GM23248 (cell line): ENCODE measurements at regions not wholly inside any gene's neighbourhood (a gene's known extent, or its start where the extent isn't known, plus 50 kb on each side); places are given as distances from the start of the nearest gene placed in this dataset.
"Not testable (repeated sequence)": the region's sequence is repeated elsewhere in the genome, so short reads cannot be mapped to it uniquely, and the experiment has no call there.

Experiments
- DNase-seq: peaks from one replicate; pipeline ENCODE4 v3.0.0-alpha.2; 2015
- H2AFZ ChIP-seq: fragments of 200-600 bp; sonication (generic); 2 replicates; pipeline ENCODE4 v1.6.1; 2016; ENCODE audit warnings: antibody characterized with exemption
- H3F3A ChIP-seq: fragments of 200-600 bp; sonication (generic); 2 replicates; pipeline ENCODE4 v1.6.1; 2016; ENCODE audit warnings: mild to moderate bottlenecking, antibody characterized with exemption, mixed run types; ENCODE audit not compliant: insufficient read depth
- H3K27ac ChIP-seq: fragments of 200-600 bp; sonication (generic); 2 replicates; pipeline ENCODE4 v1.5.1; 2016; ENCODE audit warnings: mild to moderate bottlenecking
- H3K27me3 ChIP-seq: fragments of 200-600 bp; sonication (generic); replicated peaks from 2 replicates; pipeline ENCODE4 v1.6.1; 2016; ENCODE audit warnings: mild to moderate bottlenecking; ENCODE audit not compliant: insufficient read depth
- H3K36me3 ChIP-seq: fragments of 200-600 bp; sonication (generic); 2 replicates; pipeline ENCODE4 v1.6.1; 2016; ENCODE audit warnings: low read depth, mild to moderate bottlenecking
- H3K4me1 ChIP-seq: fragments of 200-600 bp; sonication (generic); 2 replicates; pipeline ENCODE4 v1.6.1; 2016; ENCODE audit warnings: mild to moderate bottlenecking; ENCODE audit not compliant: insufficient read depth
- H3K4me2 ChIP-seq: fragments of 200-600 bp; sonication (generic); one replicate; pipeline ENCODE4 v1.6.1; 2016; ENCODE audit warnings: mild to moderate bottlenecking; ENCODE audit not compliant: unreplicated experiment
- H3K4me3 ChIP-seq: fragments of 200-600 bp; sonication (generic); 2 replicates; pipeline ENCODE4 v1.5.1; 2016; ENCODE audit warnings: mild to moderate bottlenecking
- H3K79me2 ChIP-seq: fragments of 200-600 bp; sonication (generic); 2 replicates; pipeline ENCODE4 v1.6.1; 2016; ENCODE audit warnings: mild to moderate bottlenecking; ENCODE audit not compliant: insufficient read depth
- H3K9ac ChIP-seq: fragments of 200-600 bp; sonication (generic); 2 replicates; pipeline ENCODE4 v1.6.1; 2016; ENCODE audit warnings: mild to moderate bottlenecking
- H3K9me2 ChIP-seq: fragments of 200-600 bp; sonication (generic); 2 replicates; pipeline ENCODE4 v1.6.1; 2016; ENCODE audit warnings: mixed run types, mild to moderate bottlenecking, moderate library complexity; ENCODE audit not compliant: insufficient read depth
- H3K9me3 ChIP-seq: fragments of 200-600 bp; sonication (generic); one replicate; pipeline ENCODE4 v1.6.1; 2017; ENCODE audit warnings: low read depth
- H4K20me1 ChIP-seq: fragments of 200-600 bp; sonication (generic); 2 replicates; pipeline ENCODE4 v1.6.0; 2016; ENCODE audit not compliant: insufficient read depth
- EZH2 ChIP-seq: fragments of 200-600 bp; sonication (generic); IDR thresholded peaks from 2 replicates; pipeline ENCODE4 v1.6.1; 2018; ENCODE audit warnings: antibody characterized with exemption, mild to moderate bottlenecking; ENCODE audit not compliant: insufficient read depth, poor library complexity, severe bottlenecking
- EZH2phosphoT487 ChIP-seq: fragments of 200-600 bp; sonication (generic); IDR thresholded peaks from 2 replicates; pipeline ENCODE4 v1.6.1; 2018; ENCODE audit warnings: antibody characterized with exemption, moderate library complexity, mild to moderate bottlenecking, low read depth; ENCODE audit not compliant: insufficient read depth
- WGBS, 2 experiments: methylation state at CpG; one replicate each; pipeline ENCODE4 v1.1.6; 2015 to 2017; ENCODE audit warnings: low lambda C conversion rate in 2 of 2, low coverage in 1 of 2; ENCODE audit errors: missing lambda C conversion rate in 2 of 2; 5-methylcytosine and 5-hydroxymethylcytosine counted together
- in situ Hi-C: fragments of 300-500 bp; cut with MboI; formaldehyde crosslinking; loops from 2 replicates; pipeline ENCODE4 v1.15.0; 2020

DNA sequence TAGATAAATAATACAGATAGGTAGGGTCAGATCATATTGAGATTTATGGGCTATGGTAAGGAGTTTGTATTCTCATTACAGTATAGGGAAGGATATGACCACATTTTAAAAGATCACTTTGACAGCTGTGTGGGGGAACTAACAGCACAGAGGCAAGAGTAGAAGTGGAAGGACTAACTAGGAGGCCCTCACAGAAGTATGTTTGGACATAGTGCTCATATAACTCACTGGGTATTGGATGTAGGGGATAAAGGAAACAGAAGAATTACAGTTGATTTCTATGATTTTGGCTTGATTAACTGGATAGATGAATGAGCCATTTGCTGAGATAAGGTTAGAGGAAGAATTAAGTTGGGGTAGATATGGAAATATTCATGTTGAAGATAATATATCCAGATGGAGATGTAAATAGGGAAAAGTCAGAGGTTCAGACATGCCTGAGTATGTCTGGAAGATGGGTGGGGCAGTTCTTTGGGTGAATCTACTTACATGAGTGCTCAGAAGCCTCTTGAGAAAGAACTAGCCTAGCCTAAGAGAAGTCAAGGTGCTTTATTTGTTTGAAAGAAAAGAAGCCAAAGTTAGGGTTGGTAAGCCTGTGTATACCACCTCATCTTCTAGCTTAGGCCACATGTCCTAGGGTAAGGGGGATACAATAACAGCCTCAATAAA, 133.4 kb downstream of the NDFIP2 start:
- DNase-seq: no peak
- Histone ChIP-seq H3F3A (no peaks in the 10 kb centered on the region), H3K36me3 (no peaks in the 10 kb centered on the region), H3K4me1 (no peaks in the 10 kb centered on the region), H3K9me2 (no peaks in the 10 kb centered on the region; the same call in 1 of the 2 replicates), H3K27me3 (0 out of 2 replicates have a peak, but pooled peaks cover 4% of the 10 kb centered on the region), H3K79me2 (no peaks in the 10 kb centered on the region), H3K9ac (no peak overlapping the region), H3K4me3 (no peak overlapping the region), H3K27ac (no peak overlapping the region), H3K4me2 (no peak overlapping the region), H4K20me1 (no peaks in the 10 kb centered on the region), H2AFZ (no peak overlapping the region), H3K9me3 (no peaks in the 10 kb centered on the region)
- TF ChIP-seq EZH2phosphoT487 (no peak), EZH2 (no peak)
- in situ Hi-C loops: no loop called here

DNA sequence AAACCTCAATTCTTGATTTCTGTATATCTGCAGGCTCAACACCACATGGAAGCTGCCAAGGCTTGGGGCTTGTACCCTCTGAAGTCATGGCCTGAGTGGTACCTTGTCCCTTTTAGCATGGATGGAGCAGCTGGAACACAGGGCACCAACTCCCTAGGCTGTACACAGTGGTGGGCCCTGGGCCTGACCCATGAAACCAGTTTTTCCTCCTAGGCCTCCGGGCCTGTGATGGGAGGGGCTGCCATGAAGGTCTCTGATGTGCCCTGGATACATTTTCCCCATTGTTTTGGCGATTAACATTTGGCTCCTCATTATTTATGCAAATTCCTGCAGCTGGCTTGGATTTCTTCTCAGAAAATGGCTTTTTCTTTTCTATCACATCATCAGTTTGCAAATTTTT, 131.6 kb downstream of the NDFIP2 start:
- in situ Hi-C loops: no loop called here
- WGBS, 2 experiments: 13 to 22% methylated on average over 2 of the region's 2 CpGs
- no peak overlapping the region for H2AFZ ChIP-seq
- no peak for DNase-seq
- no peaks in the 10 kb centered on the region; the same call in 1 of the 2 replicates for H3K9me2 ChIP-seq
- no peak overlapping the region for H3K4me2 ChIP-seq
- H3K9ac ChIP-seq: no peak overlapping the region
- no peaks in the 10 kb centered on the region for H3F3A ChIP-seq
- H3K4me3 ChIP-seq: no peak overlapping the region
- H3K4me1 ChIP-seq: no peaks in the 10 kb centered on the region
- no peaks in the 10 kb centered on the region for H3K9me3 ChIP-seq
- H3K36me3 ChIP-seq: no peaks in the 10 kb centered on the region
- 0 out of 2 replicates have a peak, but pooled peaks cover 4% of the 10 kb centered on the region for H3K27me3 ChIP-seq
- H3K27ac ChIP-seq: no peak overlapping the region
- no peaks in the 10 kb centered on the region for H4K20me1 ChIP-seq
- H3K79me2 ChIP-seq: no peaks in the 10 kb centered on the region
- TF ChIP-seq EZH2: no peak

DNA sequence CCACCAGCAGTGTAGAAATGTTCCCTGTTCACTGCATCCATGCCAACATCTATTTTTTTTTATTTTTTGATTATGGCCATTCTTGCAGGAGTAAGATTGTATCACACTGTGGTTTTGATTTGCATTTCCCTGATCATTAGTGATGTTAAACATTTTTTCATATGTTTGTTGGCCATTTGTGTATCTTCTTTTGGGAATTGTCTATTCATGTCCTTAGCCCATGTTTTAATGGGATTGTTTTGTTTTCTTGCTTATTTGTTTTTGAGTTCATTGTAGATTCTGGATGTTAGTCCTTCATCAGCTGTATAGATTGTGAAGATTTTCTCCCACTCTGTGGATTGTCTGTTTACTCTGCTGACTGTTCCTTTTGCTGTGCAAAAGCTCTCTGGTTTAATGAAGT, 126.9 kb downstream of the NDFIP2 start:
- H3K4me2 ChIP-seq, H2AFZ ChIP-seq, H4K20me1 ChIP-seq, H3K27me3 ChIP-seq, H3K9ac ChIP-seq, H3K9me3 ChIP-seq, DNase-seq, in situ Hi-C loops, H3K79me2 ChIP-seq, H3K36me3 ChIP-seq, H3K9me2 ChIP-seq, H3K4me1 ChIP-seq, H3K4me3 ChIP-seq, H3K27ac ChIP-seq, H3F3A ChIP-seq: not testable (repeated sequence)
